SKM-1 (cell line): ENCODE measurements at regions not wholly inside any gene's neighbourhood (a gene's known extent, or its start where the extent isn't known, plus 50 kb on each side); places are given as distances from the start of the nearest gene placed in this dataset.

Experiments used
- DNase-seq: peaks from one replicate; lab custom pipeline; 2025; ENCODE audit not compliant: unreplicated experiment; lab: John Stamatoyannopoulos, UW

- DNase-seq = no peak
Observed at GRCh38 chr5:113792806-113793205, 279.3 kb downstream of the YTHDC2 start.

- no peak for DNase-seq
Observed at GRCh38 chr5:113794981-113795380, 281.5 kb downstream of the YTHDC2 start.

GRCh38 chr5:113800686-113801085 lies 287.2 kb downstream of the YTHDC2 start:
- DNase-seq = no peak

- DNase-seq = no peak
Observed at GRCh38 chr5:113804264-113804663, 290.8 kb downstream of the YTHDC2 start.

- no peak for DNase-seq
Observed at GRCh38 chr5:113804943-113805342, 291.4 kb downstream of the YTHDC2 start.

- DNase-seq = no peak
Observed at GRCh38 chr5:113806250-113806649, 292.8 kb downstream of the YTHDC2 start.

- no peak for DNase-seq
Observed at GRCh38 chr5:113806904-113807303, 293.4 kb downstream of the YTHDC2 start.

GRCh38 chr5:113807427-113807991 lies 294.0 kb downstream of the YTHDC2 start:
- DNase-seq = no peak

- DNase-seq = no peak
Observed at GRCh38 chr5:113808956-113809355, 295.5 kb downstream of the YTHDC2 start.

- DNase-seq = no peak
Observed at GRCh38 chr5:113809626-113810025, 296.1 kb downstream of the YTHDC2 start.

GRCh38 chr5:113813466-113813865 lies 300.0 kb downstream of the YTHDC2 start:
- DNase-seq = no peak

- DNase-seq = no peak
Observed at GRCh38 chr5:113817683-113818082, 304.2 kb downstream of the YTHDC2 start.

- DNase-seq = no peak
Observed at GRCh38 chr5:113823696-113824095, 310.2 kb downstream of the YTHDC2 start.

- no peak for DNase-seq
Observed at GRCh38 chr5:113824307-113824706, 310.8 kb downstream of the YTHDC2 start.

GRCh38 chr5:113825176-113825575 lies 311.7 kb downstream of the YTHDC2 start:
- DNase-seq = no peak

- no peak for DNase-seq
Observed at GRCh38 chr5:113846941-113847340, 333.4 kb downstream of the YTHDC2 start.

- no peak for DNase-seq
Observed at GRCh38 chr5:113864437-113864836, 350.9 kb downstream of the YTHDC2 start.

- DNase-seq = no peak
Observed at GRCh38 chr5:113866763-113867162, 353.3 kb downstream of the YTHDC2 start.

GRCh38 chr5:113869611-113870010 lies 356.1 kb downstream of the YTHDC2 start:
- no peak for DNase-seq

- no peak for DNase-seq
Observed at GRCh38 chr5:113871972-113872371, 358.5 kb downstream of the YTHDC2 start.

- no peak for DNase-seq
Observed at GRCh38 chr5:113875096-113875495, 361.6 kb downstream of the YTHDC2 start.

GRCh38 chr5:113891491-113891890 lies 378.0 kb downstream of the YTHDC2 start:
- no peak for DNase-seq

- no peak for DNase-seq
Observed at GRCh38 chr5:113896789-113897188, 383.3 kb downstream of the YTHDC2 start.

GRCh38 chr5:113897748-113898147 lies 384.3 kb downstream of the YTHDC2 start:
- no peak for DNase-seq
